Breast epithelium (tissue), 3 donors: ENCODE measurements at regions not wholly inside any gene's neighbourhood (a gene's known extent, or its start where the extent isn't known, plus 50 kb on each side); places are given as distances from the start of the nearest gene placed in this dataset.

Experiments used
- CTCF ChIP-seq, 3 donors: fragments of 450-650 bp; IDR thresholded peaks; one replicate each; pipeline ENCODE4 v1.5.1; 2016 to 2017; ENCODE audit warnings: antibody characterized with exemption in 3 of 3, mild to moderate bottlenecking in 3 of 3, moderate library complexity in 3 of 3
- POLR2A ChIP-seq: fragments of 450-650 bp; IDR thresholded peaks from one replicate; pipeline ENCODE4 v1.6.1; 2016; ENCODE audit warnings: antibody characterized with exemption, mild to moderate bottlenecking, moderate library complexity
- POLR2AphosphoS5 ChIP-seq, 3 donors: sonication (generic); formaldehyde crosslinking; IDR thresholded peaks; one replicate each; pipeline ENCODE4 v1.6.1; 2017; ENCODE audit warnings: antibody characterized with exemption in 3 of 3

DNA sequence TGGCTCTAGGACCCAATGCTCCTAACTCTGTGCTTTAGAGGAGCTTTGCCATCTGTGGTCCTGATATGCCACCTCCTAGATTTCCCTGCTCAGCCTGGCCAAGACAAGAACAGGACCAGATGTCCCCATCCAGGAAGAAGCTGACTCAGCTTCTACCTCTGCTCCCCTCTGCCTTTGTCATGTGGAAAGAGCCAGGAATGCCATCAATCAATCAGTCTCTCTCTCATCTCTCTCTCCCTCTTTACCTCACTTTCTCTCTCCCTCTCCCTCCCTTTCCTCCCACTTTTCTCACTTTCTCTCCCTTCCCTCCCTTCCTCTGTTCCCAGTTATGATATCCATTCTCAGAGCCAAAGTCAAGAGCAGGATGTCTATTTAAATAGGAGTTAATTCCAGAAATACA, 892.5 kb upstream of the TMEM132C start:
- TF ChIP-seq CTCF (IDR thresholded peaks at IDR 0.05) (no peak), POLR2A (no peak), POLR2AphosphoS5 (IDR thresholded peaks at IDR 0.05) (no peak)
